ENCODE measurements at regions not wholly inside any gene's neighbourhood (a gene's known extent, or its start where the extent isn't known, plus 50 kb on each side); places are given as distances from the start of the nearest gene placed in this dataset.

DNA sequence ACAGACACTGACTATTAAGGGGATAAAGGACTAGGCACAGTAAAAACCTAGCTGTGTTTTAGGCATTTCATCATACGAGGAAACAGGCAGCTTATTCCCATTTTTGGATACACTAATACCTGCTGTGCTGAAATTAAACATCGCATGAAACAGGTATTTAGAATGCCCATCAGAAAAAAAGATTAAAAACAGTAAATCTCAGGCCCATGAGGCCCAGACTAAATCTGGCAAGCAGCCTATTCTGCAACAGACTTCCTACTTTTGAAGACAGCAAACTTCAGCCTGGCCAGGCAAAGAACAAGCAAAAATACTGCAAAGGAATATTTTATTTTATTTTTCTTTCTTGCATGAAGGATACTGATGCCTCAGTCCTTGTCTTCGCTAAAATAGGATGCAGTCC lies 240.2 kb downstream of the LMO4 start:
- DNase-seq, result no peak

DNA sequence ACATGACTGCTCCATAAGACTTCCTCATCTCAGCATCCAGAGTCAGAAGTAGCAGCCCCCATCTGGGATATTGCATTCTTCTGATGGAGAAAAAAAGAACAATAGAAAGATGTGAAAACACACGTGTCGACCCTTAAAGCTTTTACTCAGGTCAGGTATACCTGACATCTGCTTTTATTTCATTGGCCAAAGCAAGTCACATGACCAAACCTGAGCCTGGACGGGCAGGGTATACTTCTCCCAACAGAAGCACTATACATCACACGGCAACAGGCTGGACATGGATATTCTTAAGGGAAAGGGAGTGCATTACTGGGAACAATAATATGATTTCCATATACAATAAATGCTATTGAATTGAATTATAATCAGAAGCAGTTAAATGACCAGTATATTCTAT lies 243.3 kb downstream of the LMO4 start:
- DNase-seq, result no peak

DNA sequence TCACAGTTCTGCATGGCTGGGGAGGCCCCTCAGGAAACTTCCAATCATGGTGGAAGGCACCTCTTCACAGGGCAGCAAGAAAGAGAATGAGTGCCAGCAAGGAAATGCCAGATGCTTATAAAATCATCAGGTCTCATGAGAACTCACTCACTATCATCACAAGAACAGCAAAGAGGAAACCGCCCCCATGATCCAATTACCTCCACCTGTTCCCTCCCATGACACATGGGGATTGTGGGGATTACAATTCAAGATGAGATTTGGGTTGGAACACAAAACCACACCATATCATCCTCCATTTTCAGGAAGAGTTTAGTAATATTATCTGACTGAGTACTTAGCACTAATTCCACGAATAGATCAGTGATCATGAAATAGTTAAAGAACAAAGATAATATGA lies 244.2 kb downstream of the LMO4 start:
- DNase-seq, result no peak

DNA sequence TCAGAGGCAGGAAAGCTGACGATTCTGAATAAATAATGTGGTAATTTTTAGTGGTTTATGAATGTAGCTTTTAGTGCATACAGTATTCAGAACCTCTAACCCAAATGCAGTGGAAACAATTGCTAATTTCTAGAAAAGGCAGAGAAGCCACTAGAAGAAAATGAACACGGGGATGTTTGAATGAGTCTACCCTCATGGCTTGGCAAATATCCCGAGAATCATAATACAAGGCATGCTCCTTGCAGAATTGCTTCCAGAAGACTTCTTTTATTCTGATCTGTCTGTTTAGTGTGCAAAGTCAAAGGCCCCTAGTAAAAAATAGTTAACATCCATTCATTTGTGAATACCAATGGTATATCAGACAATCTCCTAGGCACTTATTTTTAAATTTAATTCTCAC lies 246.8 kb downstream of the LMO4 start:
- DNase-seq, result no peak

DNA sequence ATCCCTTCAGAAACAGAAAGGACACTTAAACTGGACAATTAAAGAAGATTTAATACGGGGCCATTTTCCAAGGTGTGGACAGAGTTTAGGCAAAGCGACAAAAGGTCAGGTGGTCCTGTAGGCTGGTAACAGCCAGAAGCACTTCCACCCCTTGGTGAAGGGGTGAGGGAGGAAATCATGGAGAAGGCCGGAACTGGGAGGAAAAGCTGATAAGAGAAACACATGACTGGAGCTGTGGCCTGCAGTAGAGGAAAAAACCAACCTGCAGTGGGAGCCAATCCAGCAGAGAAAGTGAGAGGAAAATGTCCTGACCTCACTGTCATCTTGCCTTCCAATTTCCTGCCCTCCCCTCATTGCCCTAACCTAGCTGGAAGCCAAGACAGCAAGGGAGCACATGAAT lies 249.8 kb downstream of the LMO4 start:
- DNase-seq, result no peak

DNA sequence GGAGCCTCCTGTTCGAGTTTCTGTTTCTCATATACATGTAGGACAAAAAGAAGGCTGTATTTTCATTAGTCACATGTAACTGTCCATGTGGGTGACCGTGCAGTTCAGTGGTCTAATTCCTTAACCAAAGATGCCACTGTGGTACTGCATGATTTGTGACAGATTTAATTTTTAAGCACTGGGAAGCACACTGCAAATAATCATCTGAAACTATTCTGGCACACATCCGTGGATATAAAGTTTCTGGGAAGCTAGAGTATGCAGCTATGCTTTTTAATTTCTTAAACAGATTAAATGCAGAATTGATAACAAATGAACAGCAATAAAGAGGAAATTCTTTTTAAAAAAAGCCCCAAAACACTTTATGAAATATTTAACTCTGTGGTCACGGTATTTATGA lies 254.8 kb downstream of the LMO4 start:
- no peak for DNase-seq

DNA sequence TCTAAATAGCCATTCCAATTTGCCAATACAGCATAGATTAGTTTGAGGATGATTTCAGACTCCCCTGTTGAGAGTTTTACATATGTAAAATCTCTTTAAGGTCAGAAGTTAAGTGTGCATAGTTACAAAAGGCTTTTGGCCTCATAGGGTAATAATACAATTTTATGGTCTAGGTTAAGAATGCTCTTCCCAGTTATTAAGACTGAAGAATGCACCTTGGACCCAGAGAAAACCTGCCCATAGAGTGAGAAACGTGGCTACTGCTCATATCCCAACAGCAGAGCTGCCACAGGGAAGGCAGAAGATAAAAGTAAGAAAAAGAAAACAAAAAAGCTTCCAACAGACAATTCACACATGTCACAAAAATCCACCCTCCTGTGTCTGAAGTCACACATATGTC lies 255.9 kb downstream of the LMO4 start:
- DNase-seq, result no peak

DNA sequence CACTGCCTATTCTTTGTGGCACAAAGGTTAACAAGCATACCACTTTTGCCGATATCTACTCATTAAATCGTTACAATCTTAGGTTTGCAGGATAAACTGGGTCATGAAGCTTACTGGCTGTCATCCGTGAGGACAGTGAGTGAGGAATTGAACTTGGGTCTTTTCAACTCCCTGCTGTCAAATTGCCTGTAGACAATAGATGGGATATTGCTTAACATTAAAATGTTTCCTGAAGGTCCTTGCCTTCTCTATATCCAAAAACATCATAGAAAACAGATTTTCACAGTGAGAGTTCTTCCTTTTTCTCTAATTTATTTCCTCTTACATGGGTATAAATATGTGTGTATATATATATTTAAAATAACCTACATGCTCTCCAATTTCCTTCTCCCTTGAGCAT lies 257.8 kb downstream of the LMO4 start:
- no peak for DNase-seq

DNA sequence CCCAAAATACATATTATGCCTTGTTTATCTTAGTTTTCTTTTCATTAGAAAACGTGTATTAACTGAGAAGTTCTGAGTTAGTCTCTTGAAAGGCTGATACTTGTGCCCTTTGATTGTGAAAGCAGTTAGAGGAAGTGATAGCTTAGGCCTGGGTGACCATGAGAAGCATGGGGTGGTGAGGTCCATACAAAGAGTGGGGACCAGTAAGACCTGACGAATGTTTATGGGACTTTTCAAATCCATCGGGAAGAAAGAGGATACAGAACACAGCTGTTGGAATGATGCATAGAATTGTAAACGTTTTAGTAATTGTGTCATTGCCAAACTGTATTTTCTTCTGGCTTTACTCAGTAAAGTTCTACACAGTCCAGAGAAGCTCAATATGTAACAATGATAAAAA lies 259.8 kb downstream of the LMO4 start:
- no peak for DNase-seq

DNA sequence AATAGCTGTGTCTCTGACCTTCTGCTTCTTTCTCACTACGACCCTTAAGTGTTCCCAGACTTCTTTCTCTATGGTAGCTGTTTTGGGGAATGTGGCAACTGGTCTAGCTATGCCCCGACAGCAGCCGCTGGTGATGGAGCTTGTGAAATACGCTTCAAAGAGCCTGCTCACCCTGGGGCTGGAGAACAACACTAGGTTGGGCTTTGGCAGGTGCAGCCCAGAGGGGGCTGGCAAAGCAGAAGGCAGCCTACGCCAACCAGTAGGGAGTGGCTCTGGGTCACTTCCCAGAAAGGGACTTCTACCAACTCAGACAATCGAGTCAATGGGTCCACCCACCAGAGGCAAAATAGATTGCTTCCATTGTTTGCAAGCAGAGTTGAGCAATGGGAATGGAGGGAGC lies 262.8 kb downstream of the LMO4 start:
- DNase-seq, result no peak

DNA sequence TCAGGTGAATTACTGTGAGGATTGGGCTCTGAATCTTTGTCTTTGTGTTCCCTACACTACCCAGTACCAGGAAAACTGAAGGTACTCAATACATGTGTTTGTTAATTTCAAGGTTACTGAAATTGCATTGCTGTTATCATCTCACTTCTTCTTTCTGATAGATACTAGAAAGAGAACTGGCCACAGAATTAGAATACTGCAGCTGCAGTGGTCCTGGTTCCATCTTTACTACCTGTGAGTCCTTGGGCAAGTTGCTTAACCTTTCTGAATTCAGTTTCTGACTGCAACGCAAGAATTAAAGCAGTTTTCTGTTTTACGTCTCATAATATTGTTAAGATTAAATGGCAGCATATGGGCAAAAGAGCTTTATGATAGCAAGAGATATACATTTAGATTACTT lies 263.5 kb downstream of the LMO4 start:
- DNase-seq, result no peak

DNA sequence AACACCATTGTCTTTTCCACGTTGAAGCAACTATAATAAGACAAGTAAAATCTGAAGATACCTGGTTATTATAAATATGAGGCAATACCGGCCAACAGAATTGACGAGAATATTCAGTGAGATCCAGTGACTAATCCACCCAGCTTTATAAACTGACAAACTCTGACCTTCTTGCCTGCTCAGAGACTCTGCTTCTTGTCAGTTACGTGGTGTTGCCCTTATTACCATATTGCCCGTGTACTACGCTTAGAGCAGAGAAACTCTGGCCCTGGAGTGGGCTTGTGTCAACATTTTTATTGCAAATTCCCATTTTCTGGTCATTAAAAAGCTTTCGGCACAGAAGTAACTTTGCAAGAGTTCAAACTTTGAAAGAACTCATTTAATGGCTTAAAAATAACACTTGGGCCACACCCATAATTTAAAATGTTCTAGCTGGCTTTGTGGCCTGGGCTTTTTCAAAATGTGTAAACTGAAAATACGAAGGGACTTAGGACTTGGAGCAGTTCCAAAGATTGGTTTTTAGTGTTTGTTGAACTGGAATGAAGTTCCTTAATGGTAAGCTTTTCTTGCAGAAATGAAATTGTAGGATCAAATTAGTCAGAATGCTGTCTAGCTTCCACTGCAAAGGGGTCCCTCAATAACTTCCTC lies 266.2 kb downstream of the LMO4 start:
- no peak for DNase-seq

DNA sequence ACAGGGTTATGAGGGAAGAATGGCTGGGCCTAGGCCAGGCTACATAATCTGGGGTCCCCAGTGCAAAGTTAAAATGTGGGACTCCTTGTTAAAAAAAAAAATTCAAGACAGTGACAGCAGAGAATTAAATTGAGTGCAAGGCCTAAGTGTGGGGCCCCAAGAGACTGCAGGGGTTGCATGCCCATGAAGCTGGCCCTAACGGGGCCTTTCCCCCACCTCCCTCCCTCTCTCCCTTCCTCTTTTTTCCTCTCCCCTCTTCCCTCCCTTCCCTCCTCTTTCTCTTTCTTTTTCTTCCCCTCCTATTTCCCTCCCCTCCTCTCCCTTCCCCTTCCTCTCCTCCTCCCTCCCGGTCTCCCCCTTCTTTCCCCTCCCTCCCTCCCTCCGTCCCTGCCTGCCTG lies 266.7 kb downstream of the LMO4 start:
- DNase-seq, result no peak

DNA sequence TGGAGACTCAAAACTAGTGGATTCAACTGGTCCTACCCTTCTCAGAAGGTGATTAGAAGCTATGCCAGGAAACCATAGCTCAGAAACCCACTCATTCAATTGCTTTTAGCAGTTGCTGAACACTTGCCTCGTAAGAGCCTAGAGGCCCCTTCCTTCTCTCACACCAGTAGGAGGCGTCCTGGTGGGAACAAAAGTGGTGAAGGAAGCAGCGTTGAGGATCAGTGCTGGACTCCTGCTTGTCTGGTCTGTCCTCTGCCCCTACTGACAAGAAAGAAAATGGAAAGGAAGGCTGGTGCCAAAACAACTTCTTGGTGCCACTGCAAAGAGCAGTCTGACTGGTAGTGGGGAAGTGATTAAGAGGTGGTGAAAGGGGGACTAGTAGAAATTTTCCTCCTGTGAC lies 269.7 kb downstream of the LMO4 start:
- DNase-seq, result no peak

DNA sequence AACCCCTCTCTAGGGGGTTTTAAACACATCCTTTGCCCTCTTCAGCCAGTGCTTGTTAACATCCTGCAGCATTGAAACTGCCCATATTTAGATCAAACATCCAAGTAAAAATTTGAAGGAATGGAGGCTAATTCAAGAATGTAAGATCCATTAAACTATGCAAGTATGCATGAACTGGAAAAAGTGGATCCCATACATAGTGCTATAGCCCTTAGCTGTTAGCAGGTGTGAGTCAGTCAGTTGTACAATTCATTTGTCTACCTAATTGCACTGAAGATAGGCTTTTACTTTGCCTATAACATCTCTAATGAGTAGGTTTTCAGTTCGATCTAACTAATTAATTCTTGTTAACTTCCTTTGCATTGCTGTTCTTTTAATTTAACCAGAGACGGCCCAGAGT lies 270.9 kb downstream of the LMO4 start:
- no peak for DNase-seq

DNA sequence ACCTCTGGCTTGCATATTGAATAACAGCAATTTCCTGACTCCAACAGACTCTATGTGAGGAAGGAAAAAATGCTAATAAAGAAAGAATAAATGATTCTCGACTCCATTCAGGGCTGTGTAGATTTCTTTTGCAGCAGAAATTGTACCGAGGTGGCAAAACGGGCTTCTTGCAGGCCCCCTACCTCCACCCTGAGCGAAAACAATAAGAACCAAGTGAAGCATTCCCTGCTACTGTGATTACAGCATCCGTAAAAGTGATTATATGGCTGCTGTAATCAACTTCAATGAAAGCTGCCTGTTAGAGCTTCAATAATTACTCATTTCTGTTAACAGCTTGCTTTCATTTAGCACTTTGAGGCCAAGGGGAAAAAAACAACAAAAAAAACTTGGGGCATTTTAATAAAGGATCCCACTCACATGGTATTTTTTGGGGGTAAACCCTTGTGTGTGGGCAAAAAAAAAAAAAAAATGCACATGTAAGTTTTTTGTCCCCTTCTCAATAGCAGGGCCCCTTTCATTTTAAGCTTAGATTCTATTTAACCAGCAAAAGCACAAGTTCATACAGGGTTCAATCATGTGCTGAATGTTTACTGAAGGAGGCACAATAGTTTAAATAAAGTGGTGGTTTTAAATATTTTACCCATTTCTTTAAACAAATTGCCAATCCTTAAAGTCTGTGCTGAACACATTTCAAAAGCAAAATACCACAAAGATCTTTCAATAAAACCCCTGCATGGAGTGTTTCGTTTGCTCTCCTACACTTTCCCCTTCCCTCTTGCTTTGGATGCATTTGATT lies 271.6 kb downstream of the LMO4 start:
- DNase-seq, result no peak

DNA sequence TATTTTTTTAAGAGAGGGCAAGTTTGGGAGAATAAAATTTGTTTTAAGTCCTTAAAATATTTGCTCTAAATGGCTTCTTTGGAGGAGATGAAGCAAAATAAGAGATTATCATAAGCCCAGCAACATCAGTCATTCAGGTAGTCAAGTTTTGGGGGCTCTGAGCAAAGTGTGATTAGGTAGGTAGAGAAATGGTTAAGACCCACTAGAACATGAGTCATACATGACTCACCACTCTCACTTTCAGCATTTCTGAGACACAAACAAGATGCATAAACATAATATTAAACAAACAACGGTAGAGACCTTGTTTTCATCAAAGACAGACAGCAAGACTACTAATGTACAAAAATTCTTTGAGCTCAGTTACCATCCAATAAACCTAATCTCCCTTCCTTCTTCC lies 272.2 kb downstream of the LMO4 start:
- DNase-seq, result no peak

DNA sequence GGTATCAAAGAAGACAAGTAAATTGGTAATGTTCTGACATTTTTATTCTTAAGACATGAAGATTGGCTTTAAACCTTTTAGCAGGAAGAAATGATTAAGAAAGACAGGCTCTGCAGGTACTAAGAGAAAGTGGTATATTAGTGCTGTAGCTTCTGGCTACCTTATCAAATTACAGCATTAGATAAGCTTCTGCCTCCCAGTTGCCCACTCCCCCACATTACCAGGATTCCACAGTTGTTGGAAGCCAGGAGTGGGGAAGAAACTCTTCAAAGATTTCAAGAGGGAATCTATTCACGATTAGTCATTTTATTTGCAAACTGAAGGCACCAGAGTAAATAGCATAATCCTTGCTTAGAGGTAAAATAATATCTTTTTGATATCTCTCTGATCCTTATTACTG lies 274.9 kb downstream of the LMO4 start:
- DNase-seq, result no peak

DNA sequence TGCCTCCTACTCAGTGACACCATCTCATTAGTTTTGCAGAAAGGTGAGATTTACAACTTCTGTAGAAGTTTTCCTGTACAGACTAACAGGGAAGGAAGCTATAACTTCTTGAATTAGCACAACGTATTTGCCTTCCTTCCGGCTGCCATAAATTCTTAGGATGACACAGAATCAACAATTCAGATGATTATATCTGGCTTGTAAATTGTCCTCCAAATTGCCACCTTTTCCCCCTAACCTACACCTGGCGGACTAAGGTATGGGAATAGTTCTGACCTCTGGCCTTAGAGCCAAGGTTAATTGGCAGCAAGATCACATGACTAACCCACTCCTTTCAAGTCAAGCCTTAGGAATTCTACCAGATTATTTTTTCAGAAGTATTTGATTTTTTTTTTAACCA lies 284.3 kb downstream of the LMO4 start:
- DNase-seq, result no peak

DNA sequence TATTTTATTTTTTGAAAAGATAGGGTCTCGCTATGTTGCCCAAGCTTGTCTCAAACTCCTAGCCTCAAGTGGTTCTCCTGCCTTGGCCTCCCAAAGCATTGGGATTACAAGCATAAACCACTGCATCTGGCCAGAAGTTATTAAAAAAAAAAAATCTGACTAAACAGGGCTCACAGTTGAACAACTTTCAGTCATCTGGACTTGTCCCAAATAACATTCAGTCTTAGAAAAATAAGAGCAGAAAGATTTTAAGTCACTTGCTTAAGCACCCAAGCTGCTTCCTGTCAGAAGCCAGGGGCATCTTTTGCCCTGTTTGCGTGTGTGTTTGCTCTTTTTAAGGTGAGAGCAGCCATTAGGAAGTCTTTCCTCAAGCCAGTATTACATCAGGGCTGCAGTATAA lies 286.8 kb downstream of the LMO4 start:
- DNase-seq, result no peak

DNA sequence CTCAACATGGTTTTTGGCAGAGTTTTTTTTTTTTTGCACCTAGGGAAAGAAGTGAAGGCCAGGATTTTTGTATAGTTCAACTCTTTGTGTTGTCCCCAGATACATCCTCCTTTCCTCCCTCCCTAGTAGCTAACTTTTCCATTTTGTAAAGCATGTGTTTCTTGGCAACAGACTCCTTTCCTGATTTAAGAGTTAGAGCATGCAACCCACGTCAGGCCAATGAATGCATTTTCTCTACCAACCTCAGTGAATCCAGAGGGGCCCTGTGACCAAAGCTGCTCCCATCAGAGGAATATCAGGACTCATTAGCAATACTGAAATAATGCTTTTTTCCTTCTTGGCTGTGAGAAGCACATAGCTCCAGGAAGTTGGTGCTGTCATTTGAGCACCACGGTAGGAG lies 287.2 kb downstream of the LMO4 start:
- no peak for DNase-seq

DNA sequence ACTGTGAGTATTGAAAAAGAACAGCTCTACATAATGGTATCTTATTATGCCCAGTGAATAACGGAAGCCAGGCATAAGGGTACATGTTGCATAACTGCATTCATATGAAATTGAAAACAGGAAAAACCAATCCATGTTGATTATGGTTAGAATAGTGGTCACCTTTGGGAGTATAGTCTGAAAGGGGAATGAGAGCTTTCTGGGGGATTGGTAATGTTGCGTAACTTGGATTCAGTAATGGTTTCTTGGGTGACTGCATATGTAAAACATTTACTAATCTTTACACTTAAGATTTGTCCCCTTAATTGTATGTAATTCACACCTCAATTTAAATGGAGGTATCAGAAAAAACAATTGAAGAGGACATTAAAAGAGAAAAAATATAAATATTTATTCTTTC lies 292.1 kb downstream of the LMO4 start:
- DNase-seq, result no peak

DNA sequence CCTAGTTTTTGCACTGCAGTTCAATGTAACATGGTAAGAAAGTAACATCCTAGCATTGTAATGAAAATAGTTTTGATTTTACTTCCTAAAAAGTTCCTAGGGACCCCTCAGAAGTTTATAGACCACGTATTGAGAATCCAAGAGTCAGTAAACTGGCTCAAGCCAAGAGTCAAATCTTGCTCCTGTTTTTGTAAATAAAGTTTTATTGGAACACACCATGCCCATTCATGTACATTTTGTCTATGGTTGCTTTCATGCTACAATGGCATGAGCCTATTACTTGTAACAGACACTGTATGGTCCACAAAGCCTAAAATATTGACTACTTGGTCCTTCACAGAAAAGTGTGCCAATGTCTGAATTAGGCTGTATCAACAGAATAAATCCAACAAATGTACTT lies 301.0 kb downstream of the LMO4 start:
- DNase-seq, result no peak

DNA sequence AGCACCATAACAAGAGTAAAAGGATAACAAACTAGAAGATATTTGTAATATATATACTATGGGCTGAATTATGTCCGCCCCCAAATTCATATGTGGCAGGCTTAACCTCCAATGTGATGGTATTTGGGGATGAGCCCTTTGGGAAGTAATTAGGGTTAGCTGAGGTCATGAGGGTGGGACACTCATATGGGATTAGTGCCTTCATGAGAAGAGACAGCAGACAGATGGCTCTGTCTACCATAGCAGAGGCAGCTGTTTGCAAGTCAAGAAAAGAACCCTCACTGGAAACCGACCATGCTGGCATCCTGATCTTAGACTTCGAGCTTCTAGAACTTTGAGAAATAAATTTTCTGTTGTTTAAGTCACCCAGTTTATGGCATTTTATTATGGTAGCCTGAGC lies 303.6 kb downstream of the LMO4 start:
- no peak for DNase-seq
